ENCODE measurements at regions not wholly inside any gene's neighbourhood (a gene's known extent, or its start where the extent isn't known, plus 50 kb on each side); places are given as distances from the start of the nearest gene placed in this dataset.
"Not testable (repeated sequence)": the region's sequence is repeated elsewhere in the genome, so short reads cannot be mapped to it uniquely, and the experiment has no call there.

DNA sequence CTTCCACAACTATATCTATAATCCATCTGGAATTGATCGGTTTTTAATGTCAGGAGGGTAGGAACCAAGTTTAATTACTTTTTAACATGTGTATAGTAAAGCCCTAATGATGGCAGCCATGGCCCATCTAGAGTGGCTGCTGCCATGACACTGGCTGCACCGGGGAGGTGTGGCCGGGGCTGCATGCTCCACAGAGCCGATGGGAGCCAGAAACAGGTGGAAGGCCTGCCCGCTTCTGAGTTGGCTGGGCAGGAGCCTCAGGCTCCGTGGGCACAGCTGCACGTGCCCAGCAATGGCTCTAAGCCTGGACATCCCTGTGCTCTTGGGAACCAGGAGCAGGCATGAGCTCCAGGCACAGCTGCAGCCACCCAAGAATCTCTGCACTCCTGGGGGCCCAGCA, 73.0 kb downstream of the GBP6 start:
- no peak for DNase-seq (ENCODE audit: low read depth)
- TF ChIP-seq, protein P1, sequence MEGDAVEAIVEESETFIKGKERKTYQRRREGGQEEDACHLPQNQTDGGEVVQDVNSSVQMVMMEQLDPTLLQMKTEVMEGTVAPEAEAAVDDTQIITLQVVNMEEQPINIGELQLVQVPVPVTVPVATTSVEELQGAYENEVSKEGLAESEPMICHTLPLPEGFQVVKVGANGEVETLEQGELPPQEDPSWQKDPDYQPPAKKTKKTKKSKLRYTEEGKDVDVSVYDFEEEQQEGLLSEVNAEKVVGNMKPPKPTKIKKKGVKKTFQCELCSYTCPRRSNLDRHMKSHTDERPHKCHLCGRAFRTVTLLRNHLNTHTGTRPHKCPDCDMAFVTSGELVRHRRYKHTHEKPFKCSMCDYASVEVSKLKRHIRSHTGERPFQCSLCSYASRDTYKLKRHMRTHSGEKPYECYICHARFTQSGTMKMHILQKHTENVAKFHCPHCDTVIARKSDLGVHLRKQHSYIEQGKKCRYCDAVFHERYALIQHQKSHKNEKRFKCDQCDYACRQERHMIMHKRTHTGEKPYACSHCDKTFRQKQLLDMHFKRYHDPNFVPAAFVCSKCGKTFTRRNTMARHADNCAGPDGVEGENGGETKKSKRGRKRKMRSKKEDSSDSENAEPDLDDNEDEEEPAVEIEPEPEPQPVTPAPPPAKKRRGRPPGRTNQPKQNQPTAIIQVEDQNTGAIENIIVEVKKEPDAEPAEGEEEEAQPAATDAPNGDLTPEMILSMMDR (IDR thresholded peaks at IDR 0.05; ENCODE audit: insufficient read depth, low read depth, low read length), result no peak
- H3K4me3 ChIP-seq (ENCODE audit: low read depth, low read length), result no peak overlapping the region

DNA sequence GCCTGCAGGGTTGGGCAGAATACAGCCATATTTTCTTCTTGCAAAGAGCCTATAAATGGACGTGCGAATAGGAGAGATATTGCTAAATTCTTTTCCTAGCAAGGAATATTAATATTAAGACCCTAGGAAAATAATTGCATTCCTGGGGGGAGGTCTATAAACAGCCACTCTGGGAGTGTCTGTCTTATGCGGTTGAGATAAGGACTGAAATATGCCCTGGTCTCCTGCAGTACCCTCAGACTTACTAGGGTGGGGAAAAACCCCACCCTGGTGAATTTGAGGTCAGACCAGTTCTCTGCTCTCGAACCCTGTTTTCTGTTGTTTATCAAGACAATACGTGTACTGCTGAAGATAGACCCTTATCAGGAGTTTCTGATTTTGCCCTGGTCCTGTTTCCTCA, 74.4 kb downstream of the GBP6 start:
- not testable (repeated sequence) for DNase-seq (ENCODE audit: low read depth); H3K4me3 ChIP-seq (ENCODE audit: low read depth, low read length)

DNA sequence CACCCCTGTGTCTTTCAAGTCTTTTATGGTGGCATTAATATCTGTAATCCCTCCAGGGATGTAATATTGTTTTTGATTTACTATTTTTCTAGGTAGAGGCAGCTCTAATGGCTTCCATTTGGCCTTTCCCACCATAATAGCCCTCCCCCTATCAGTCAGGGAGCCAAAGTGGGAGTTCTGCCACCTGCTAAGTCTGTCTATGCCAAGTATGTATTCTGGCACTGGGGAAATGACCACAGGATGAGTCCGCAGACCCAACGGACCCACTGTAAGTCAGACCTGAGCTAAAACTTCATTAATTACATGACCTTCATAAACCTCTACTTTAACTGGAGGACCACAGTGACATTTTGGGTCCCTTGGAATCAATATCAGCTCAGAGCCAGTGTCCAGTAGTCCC, 77.1 kb downstream of the GBP6 start:
- no peak for DNase-seq (ENCODE audit: low read depth)
- TF ChIP-seq, protein P1 (IDR thresholded peaks at IDR 0.05; ENCODE audit: insufficient read depth, low read depth, low read length), result no peak
- H3K4me3 ChIP-seq (ENCODE audit: low read depth, low read length), result no peak overlapping the region

DNA sequence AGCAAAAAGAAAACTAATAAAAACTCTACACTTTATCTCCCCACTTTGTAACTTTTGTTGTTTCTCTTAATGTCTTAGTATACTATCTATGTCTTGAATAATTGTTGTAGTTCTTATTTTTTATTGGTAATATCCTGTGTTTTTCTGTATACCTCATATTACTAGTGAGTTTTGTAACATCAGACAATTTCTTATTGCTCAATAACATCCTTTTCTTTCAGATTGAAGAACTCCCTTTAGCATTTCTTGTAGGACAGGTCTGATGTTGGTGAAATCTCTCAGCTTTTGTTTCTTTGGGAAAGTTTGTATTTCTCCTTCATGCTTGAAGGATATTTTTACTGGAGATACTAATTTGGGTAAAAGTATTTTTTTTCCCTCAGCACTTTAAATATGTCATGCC, 79.8 kb upstream of the LRRC8B start:
- TF ChIP-seq, protein P1 (IDR thresholded peaks at IDR 0.05; ENCODE audit: insufficient read depth, low read depth, low read length), result no peak
- DNase-seq (ENCODE audit: low read depth), result no peak
- H3K4me3 ChIP-seq (ENCODE audit: low read depth, low read length), result no peak overlapping the region

DNA sequence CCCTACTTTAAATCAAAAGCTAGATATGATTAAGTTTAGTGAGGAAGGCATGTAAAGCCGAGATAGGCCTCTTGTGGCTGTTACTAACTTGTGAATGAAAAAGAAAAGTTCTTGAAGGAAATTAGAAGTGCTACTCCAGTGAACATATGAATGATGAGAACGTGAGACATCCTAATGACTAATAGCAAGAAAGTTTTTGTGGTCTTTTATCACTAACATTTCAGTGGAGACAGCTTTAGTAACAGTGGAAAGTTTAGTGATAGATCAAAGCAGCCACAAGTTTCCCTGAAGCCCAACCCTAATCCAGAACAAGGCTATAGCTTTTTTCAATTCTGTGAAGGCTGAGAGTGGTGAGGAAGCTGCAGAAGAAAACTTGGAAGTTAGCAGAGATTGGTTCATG, 73.6 kb upstream of the LRRC8B start:
- DNase-seq (ENCODE audit: low read depth), result peak; percentile 4
- no peak overlapping the region for H3K4me3 ChIP-seq (ENCODE audit: low read depth, low read length)
- TF ChIP-seq, protein P1 (IDR thresholded peaks at IDR 0.05; ENCODE audit: insufficient read depth, low read depth, low read length), result no peak

DNA sequence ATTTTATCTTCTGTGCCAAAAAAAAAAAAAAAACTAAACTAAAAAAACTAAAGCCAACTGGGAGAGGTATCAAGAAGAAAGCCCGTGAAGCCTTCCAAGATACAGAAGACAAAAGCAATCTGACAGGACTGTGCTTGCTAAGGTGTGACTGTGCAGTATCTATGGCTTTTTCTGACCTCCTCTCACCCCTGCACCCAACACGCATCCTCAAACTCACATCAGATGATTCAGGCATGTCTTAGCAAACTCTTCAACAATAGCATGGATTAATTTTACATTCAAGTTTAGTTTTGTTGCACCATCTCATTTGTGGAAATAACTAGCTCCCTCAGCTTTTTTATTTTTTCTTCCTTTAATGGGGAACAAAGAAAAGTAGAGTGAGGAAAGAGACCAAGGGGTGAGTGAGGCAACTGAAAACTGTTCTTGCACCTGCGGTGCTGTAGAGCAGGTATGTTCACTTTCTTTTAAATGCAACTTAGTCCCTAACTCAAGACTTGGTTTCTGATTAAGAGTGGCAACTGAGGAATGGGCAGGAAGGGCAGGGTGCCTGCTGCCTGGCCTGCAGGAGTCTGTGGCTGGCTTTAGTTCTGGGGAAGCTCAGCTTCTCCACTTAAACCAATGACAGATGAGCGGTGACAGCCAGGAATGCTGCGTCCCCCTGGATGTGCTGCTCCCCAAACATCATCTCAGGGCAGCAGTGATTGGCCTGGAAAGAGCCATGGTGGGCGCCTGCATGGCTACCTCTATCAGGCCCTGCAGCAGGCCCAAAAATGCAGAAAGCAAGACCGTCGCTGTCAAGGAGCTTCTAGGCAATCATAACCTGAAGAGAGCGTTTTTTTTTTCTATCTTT, 71.3 kb upstream of the LRRC8B start:
- TF ChIP-seq, protein P1 (IDR thresholded peaks at IDR 0.05; ENCODE audit: insufficient read depth, low read depth, low read length), result no peak

DNA sequence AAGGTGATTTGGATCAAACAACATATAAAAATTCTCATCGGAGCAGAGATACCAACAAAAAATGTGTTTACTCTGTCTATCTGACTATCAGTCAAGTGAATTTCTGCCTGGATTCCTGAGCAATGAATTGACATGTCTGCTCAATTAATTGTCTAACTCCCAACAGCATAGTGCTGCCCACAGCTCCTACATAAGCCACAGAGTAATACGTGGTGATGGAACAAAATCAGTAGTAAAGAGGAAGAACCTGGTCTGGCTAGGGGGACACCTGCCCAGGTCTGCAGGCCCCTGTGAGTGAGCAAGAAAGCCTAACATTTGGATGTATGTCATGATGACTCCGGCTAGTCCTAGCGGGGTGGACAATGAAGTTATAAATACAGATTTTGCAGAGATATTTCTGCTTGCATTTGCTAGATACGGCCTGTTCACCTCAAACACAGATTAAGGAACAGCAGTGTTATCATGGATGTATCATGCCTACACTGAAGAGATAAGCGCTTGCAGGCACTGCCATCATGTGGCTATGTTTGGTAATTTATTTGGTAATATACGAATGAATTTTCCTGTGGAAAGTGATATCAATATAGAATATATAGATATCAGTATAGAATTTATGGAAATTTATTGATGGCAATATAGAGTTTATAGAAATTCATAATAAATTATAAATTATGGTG, 69.6 kb upstream of the LRRC8B start:
- TF ChIP-seq, protein P1 (IDR thresholded peaks at IDR 0.05; ENCODE audit: insufficient read depth, low read depth, low read length), result peak; percentile 66
- peak; percentile 51 for DNase-seq (ENCODE audit: low read depth)
- H3K4me3 ChIP-seq (ENCODE audit: low read depth, low read length), result no peak overlapping the region

More for the DNA sequence above, 71.3 kb upstream of the LRRC8B start:
- no peak for DNase-seq (ENCODE audit: low read depth)
- H3K4me3 ChIP-seq (ENCODE audit: low read depth, low read length), result no peak overlapping the region
